HCT116 (cell line): ENCODE measurements at regions not wholly inside any gene's neighbourhood (a gene's known extent, or its start where the extent isn't known, plus 50 kb on each side); places are given as distances from the start of the nearest gene placed in this dataset.

ENCODE experiments used
- ATAC-seq: fragments of 200-7000 bp; cut with Tn5 transposase; 2 replicates; pipeline ENCODE4 v1.9.1; 2020; ENCODE audit warnings: mild to moderate bottlenecking, moderate library complexity
- BruUV-seq: library from RNA; stranded (reverse); fragments of 400-500 nt; replicated peaks from 2 replicates; lab custom pipeline; 2021; lab: Mats Ljungman, UMichigan
- CTCF ChIA-PET: fragments of 300-600 bp; sonication (Branson Sonifier 250); formaldehyde crosslinking; loops from one replicate; lab custom pipeline; 2021; ENCODE audit warnings: antibody characterized with exemption; lab: Charles Lee
- POLR2A ChIA-PET: fragments of 300-600, 350-600 bp; sonication (Branson Sonifier 250); formaldehyde crosslinking; loops from one replicate; lab custom pipeline; 2021; ENCODE audit warnings: antibody characterized with exemption; lab: Charles Lee
- RAD21 ChIA-PET, 2 experiments: fragments of 300-600 bp; sonication (Branson Sonifier 250); formaldehyde crosslinking; loops; one replicate each; lab custom pipeline; 2023; ENCODE audit warnings: low total read pairs in 2 of 2; ENCODE audit not compliant: uncharacterized antibody in 2 of 2, unreplicated experiment in 2 of 2, low non-redundant PET in 1 of 2; lab: Charles Lee
- DNase-seq: peaks from one replicate; pipeline ENCODE4 v3.0.0-alpha.2; 2010; ENCODE audit warnings: low read depth, low spot score
- H2AFZ ChIP-seq: fragments of 200-600 bp; shearing (Covaris generic), sonication (generic); 2 replicates; pipeline ENCODE4 v1.6.1; 2017; ENCODE audit warnings: low read depth, mixed run types, mixed read lengths, antibody characterized with exemption, low read length; ENCODE audit not compliant: poor library complexity, severe bottlenecking
- H3K27ac ChIP-seq: 2 replicates; pipeline ENCODE4 v1.5.1; 2012; ENCODE audit warnings: low read depth, low read length
- H3K27me3 ChIP-seq: fragments of 200-600 bp; sonication (generic); 2 replicates; pipeline ENCODE4 v1.6.1; 2016; ENCODE audit warnings: mixed run types, low read length, mixed read lengths; ENCODE audit not compliant: insufficient read depth
- H3K36me3 ChIP-seq, 2 experiments: fragments of 200-500 bp in 1 of 2; fragments of 200-600 bp in 1 of 2; sonication (Bioruptor generic) in 1 of 2; sonication (generic) in 1 of 2; 2 replicates each; pipeline versions ENCODE4 v1.5.1 to v1.6.1; 2014 to 2016; ENCODE audit warnings: low read length in 2 of 2, inconsistent platforms in 1 of 2, mixed read lengths in 1 of 2, mixed run types in 1 of 2; ENCODE audit not compliant: insufficient read depth in 2 of 2, control insufficient read depth in 1 of 2
- H3K4me1 ChIP-seq, 2 experiments: fragments of 200-600 bp in 1 of 2; sonication (generic) in 1 of 2; 2 replicates each; pipeline versions ENCODE4 v1.5.1 to v1.6.1; 2012 to 2017; ENCODE audit warnings: low read length in 2 of 2, inconsistent platforms in 1 of 2, mild to moderate bottlenecking in 1 of 2, mixed read lengths in 1 of 2, mixed run types in 1 of 2, moderate library complexity in 1 of 2; ENCODE audit not compliant: insufficient read depth in 2 of 2, control insufficient read depth in 1 of 2
- H3K4me2 ChIP-seq: fragments of 200-600 bp; sonication (generic); 2 replicates; pipeline ENCODE4 v1.6.1; 2017; ENCODE audit warnings: mixed run types, low read length, mixed read lengths
- H3K4me3 ChIP-seq, 2 experiments: fragments of 200-600 bp in 1 of 2; sonication (generic) in 1 of 2; replicated peaks in 1 of 2; 2 replicates each; pipeline ENCODE4 v1.5.1; 2011 to 2016; ENCODE audit warnings: low read length in 2 of 2, control low read depth in 1 of 2, low read depth in 1 of 2, mild to moderate bottlenecking in 1 of 2, mixed read lengths in 1 of 2, mixed run types in 1 of 2
- H3K79me2 ChIP-seq: fragments of 200-600 bp; sonication (generic); 2 replicates; pipeline ENCODE4 v1.6.1; 2017; ENCODE audit warnings: mild to moderate bottlenecking, mixed run types, low read length, moderate library complexity, mixed read lengths; ENCODE audit not compliant: insufficient read depth
- H3K9ac ChIP-seq: fragments of 200-600 bp; sonication (generic); 2 replicates; pipeline ENCODE4 v1.6.1; 2016; ENCODE audit warnings: low read length, mixed read lengths
- H3K9me2 ChIP-seq: fragments of 200-600 bp; sonication (generic), shearing (Covaris generic); 2 replicates; pipeline ENCODE4 v1.6.1; 2017; ENCODE audit warnings: mixed run types, mild to moderate bottlenecking, moderate library complexity; ENCODE audit not compliant: insufficient read depth
- H3K9me3 ChIP-seq, 2 experiments: fragments of 200-500 bp in 1 of 2; fragments of 200-600 bp in 1 of 2; sonication (Bioruptor generic) in 1 of 2; sonication (generic) in 1 of 2; 2 replicates each; pipeline ENCODE4 v1.6.1; 2014 to 2017; ENCODE audit warnings: low read length in 2 of 2, mixed read lengths in 2 of 2, inconsistent platforms in 1 of 2, low read depth in 1 of 2, mild to moderate bottlenecking in 1 of 2, mixed run types in 1 of 2, moderate library complexity in 1 of 2; ENCODE audit not compliant: control insufficient read depth in 1 of 2, insufficient read depth in 1 of 2
- H4K20me1 ChIP-seq: fragments of 200-600 bp; sonication (generic), shearing (Covaris generic); 2 replicates; pipeline ENCODE4 v1.6.1; 2017; ENCODE audit warnings: mixed run types, mild to moderate bottlenecking, moderate library complexity; ENCODE audit not compliant: insufficient read depth
- ATF3 ChIP-seq: IDR thresholded peaks from 2 replicates; pipeline ENCODE4 v1.6.1; 2012
- CBX3 ChIP-seq: IDR thresholded peaks from 2 replicates; pipeline ENCODE4 v1.6.1; 2012; ENCODE audit warnings: low read depth
- CEBPB ChIP-seq: IDR thresholded peaks from 2 replicates; pipeline ENCODE4 v1.6.1; 2012; ENCODE audit warnings: low read depth
- EZH2 ChIP-seq: fragments of 200-600 bp; sonication (generic); IDR thresholded peaks from 2 replicates; pipeline ENCODE4 v1.6.1; 2017; ENCODE audit warnings: antibody characterized with exemption, mixed run types
- EZH2phosphoT487 ChIP-seq: fragments of 200-600 bp; IDR thresholded peaks from 2 replicates; pipeline ENCODE4 v1.6.1; 2018; ENCODE audit warnings: antibody characterized with exemption, borderline replicate concordance
- JUND ChIP-seq: IDR thresholded peaks from 2 replicates; pipeline ENCODE4 v1.6.1; 2012
- MAX ChIP-seq: IDR thresholded peaks from 2 replicates; pipeline ENCODE4 v1.6.1; 2012
- POLR2A ChIP-seq: IDR thresholded peaks from 2 replicates; pipeline ENCODE4 v1.7.0; 2011; ENCODE audit warnings: borderline replicate concordance; ENCODE audit not compliant: insufficient read depth, insufficient read length; ENCODE audit errors: extremely low read depth
- POLR2AphosphoS5 ChIP-seq: IDR thresholded peaks from 2 replicates; pipeline ENCODE4 v1.6.1; 2011; ENCODE audit warnings: mild to moderate bottlenecking, low read depth, low read length, moderate library complexity
- RAD21 ChIP-seq: IDR thresholded peaks from 2 replicates; pipeline ENCODE4 v1.6.1; 2012; ENCODE audit warnings: low read depth, mild to moderate bottlenecking
- REST ChIP-seq: IDR thresholded peaks from 2 replicates; pipeline ENCODE4 v1.6.1; 2012; ENCODE audit warnings: low read depth
- SIN3A ChIP-seq: IDR thresholded peaks from 2 replicates; pipeline ENCODE4 v1.6.1; 2012; ENCODE audit warnings: low read depth
- TCF7L2 ChIP-seq: IDR thresholded peaks from 2 replicates; pipeline ENCODE4 v1.7.0; 2011; ENCODE audit warnings: borderline replicate concordance, inconsistent platforms; ENCODE audit not compliant: insufficient read depth, insufficient read length; ENCODE audit errors: extremely low read depth
- ZFX ChIP-seq: fragments of 450-650 bp; IDR thresholded peaks from 2 replicates; pipeline ENCODE4 v1.6.1; 2017
- ZNF274 ChIP-seq: fragments of 200-500 bp; sonication (Bioruptor generic); IDR thresholded peaks from 2 replicates; pipeline ENCODE4 v1.6.1; 2014; ENCODE audit warnings: mild to moderate bottlenecking, low read depth, low read length, inconsistent platforms
- intact Hi-C: fragments of 100-400 bp; cut with micrococcal nuclease; formaldehyde crosslinking; loops from 2 replicates; pipeline ENCODE4 v1.10.0; 2022
- TF ChIP-seq, protein P1 (sequence below), 3 experiments: fragments of 200-600 bp in 1 of 3; sonication (generic) in 1 of 3; IDR thresholded peaks in 2 of 3; conservative IDR thresholded peaks in 1 of 3; 2 replicates each; pipeline ENCODE4 v1.5.1; 2012 to 2017; ENCODE audit warnings: low read depth in 2 of 3, low read length in 2 of 3, antibody characterized with exemption in 1 of 3, borderline replicate concordance in 1 of 3, control low read depth in 1 of 3, mild to moderate bottlenecking in 1 of 3, mixed read lengths in 1 of 3, mixed run types in 1 of 3, moderate library complexity in 1 of 3; ENCODE audit not compliant: insufficient read depth in 1 of 3
- TF ChIP-seq, protein P2 (sequence below): IDR thresholded peaks from 2 replicates; pipeline ENCODE4 v1.6.1; 2011; ENCODE audit warnings: mild to moderate bottlenecking, low read length, moderate library complexity; ENCODE audit not compliant: insufficient replicate concordance; ENCODE audit errors: extremely low read depth

GRCh38 chr5:158468444-158468843 lies 609.5 kb upstream of the CLINT1 start:
- Histone ChIP-seq H3K27me3 (0 out of 2 replicates have a peak, but pooled peaks cover 4% of the 10 kb centered on the region), H3K4me1 (no peaks in the 10 kb centered on the region), H3K4me2 (no peak overlapping the region), H3K9me3 (no peaks in the 10 kb centered on the region), H3K79me2 (no peaks in the 10 kb centered on the region), H3K9me2 (no peaks in the 10 kb centered on the region), H3K36me3 (no peaks in the 10 kb centered on the region), H3K4me3 (no peak overlapping the region), H2AFZ (no peak overlapping the region), H3K9ac (no peak overlapping the region), H3K27ac (no peak overlapping the region), H4K20me1 (no peaks in the 10 kb centered on the region)
- TF ChIP-seq EZH2 (no peak), CEBPB (no peak), RAD21 (no peak), TCF7L2 (no peak), CBX3 (no peak), MAX (no peak), ATF3 (no peak), EZH2phosphoT487 (no peak), ZNF274 (no peak), SIN3A (no peak), POLR2A (no peak), POLR2AphosphoS5 (no peak), JUND (no peak), REST (no peak), ZFX (no peak)
- TF ChIP-seq, protein P1, sequence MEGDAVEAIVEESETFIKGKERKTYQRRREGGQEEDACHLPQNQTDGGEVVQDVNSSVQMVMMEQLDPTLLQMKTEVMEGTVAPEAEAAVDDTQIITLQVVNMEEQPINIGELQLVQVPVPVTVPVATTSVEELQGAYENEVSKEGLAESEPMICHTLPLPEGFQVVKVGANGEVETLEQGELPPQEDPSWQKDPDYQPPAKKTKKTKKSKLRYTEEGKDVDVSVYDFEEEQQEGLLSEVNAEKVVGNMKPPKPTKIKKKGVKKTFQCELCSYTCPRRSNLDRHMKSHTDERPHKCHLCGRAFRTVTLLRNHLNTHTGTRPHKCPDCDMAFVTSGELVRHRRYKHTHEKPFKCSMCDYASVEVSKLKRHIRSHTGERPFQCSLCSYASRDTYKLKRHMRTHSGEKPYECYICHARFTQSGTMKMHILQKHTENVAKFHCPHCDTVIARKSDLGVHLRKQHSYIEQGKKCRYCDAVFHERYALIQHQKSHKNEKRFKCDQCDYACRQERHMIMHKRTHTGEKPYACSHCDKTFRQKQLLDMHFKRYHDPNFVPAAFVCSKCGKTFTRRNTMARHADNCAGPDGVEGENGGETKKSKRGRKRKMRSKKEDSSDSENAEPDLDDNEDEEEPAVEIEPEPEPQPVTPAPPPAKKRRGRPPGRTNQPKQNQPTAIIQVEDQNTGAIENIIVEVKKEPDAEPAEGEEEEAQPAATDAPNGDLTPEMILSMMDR (IDR thresholded peaks at IDR 0.05 in 2 of 3, conservative IDR thresholded peaks at IDR 0.05 in 1 of 3; ENCODE audit: borderline replicate concordance in 1 of 3, insufficient read depth in 1 of 3, low read depth in 2 of 3, low read length in 2 of 3), result no peak
- TF ChIP-seq, protein P2, sequence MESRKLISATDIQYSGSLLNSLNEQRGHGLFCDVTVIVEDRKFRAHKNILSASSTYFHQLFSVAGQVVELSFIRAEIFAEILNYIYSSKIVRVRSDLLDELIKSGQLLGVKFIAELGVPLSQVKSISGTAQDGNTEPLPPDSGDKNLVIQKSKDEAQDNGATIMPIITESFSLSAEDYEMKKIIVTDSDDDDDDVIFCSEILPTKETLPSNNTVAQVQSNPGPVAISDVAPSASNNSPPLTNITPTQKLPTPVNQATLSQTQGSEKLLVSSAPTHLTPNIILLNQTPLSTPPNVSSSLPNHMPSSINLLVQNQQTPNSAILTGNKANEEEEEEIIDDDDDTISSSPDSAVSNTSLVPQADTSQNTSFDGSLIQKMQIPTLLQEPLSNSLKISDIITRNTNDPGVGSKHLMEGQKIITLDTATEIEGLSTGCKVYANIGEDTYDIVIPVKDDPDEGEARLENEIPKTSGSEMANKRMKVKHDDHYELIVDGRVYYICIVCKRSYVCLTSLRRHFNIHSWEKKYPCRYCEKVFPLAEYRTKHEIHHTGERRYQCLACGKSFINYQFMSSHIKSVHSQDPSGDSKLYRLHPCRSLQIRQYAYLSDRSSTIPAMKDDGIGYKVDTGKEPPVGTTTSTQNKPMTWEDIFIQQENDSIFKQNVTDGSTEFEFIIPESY, result no peak
- RAD21 ChIA-PET, result no interaction called here
- POLR2A ChIA-PET, result no interaction called here
- ATAC-seq, result no peak
- DNase-seq, result no peak
- intact Hi-C loops, result no loop called here
- BruUV-seq, result no TSS peak
- CTCF ChIA-PET, result no interaction called here
